ENCODE measurements at regions not wholly inside any gene's neighbourhood (a gene's known extent, or its start where the extent isn't known, plus 50 kb on each side); places are given as distances from the start of the nearest gene placed in this dataset.

- H2AFZ ChIP-seq (ENCODE audit: low read depth, low read length) = peak overlapping the region; percentile 93
- TF ChIP-seq CTCF (IDR thresholded peaks at IDR 0.05; ENCODE audit: low read depth, low read length) = peak; percentile 77
- TF ChIP-seq EZH2phosphoT487 (IDR thresholded peaks at IDR 0.05; ENCODE audit: low read depth) = no peak
- peak overlapping the region; percentile 33; the same call in 1 of the 2 replicates for H3K9ac ChIP-seq (ENCODE audit: low read length)
Measured at GRCh38 chrX:151082077-151082948, 94.1 kb upstream of the GPR50 start.

GRCh38 chrX:151084454-151084853 is 91.9 kb upstream of the GPR50 start:
- Histone ChIP-seq H3K27ac (ENCODE audit: low read length) (no peak overlapping the region), H3K9me3 (ENCODE audit: insufficient read depth, low read length) (no peaks in the 10 kb centered on the region), H3K9ac (ENCODE audit: low read length) (no peak overlapping the region), H3K4me1 (ENCODE audit: low read length) (no peaks in the 10 kb centered on the region; the same call in 1 of the 2 replicates), H2AFZ (ENCODE audit: low read depth, low read length) (no peak overlapping the region), H3K36me3 (replicated peaks; ENCODE audit: low read depth, low read length) (no peaks in the 10 kb centered on the region), H3K79me2 (ENCODE audit: low read length) (no peaks in the 10 kb centered on the region), H3K4me3 (ENCODE audit: low read length) (no peak overlapping the region), H3K4me2 (ENCODE audit: low read length) (no peak overlapping the region), H3K27me3 (ENCODE audit: low read depth, low read length) (peaks cover 4% of the 10 kb centered on the region; the same call in 1 of the 2 replicates), H4K20me1 (ENCODE audit: insufficient read depth, low read length) (no peaks in the 10 kb centered on the region)
- TF ChIP-seq EZH2phosphoT487 (IDR thresholded peaks at IDR 0.05; ENCODE audit: low read depth) (no peak), CTCF (IDR thresholded peaks at IDR 0.05; ENCODE audit: low read depth, low read length) (no peak)

More at GRCh38 chrX:151082077-151082948, 94.1 kb upstream of the GPR50 start:
- peak overlapping the region; percentile 80 for H3K4me2 ChIP-seq (ENCODE audit: low read length)
- H3K79me2 ChIP-seq (ENCODE audit: low read length) = no peaks in the 10 kb centered on the region
- H4K20me1 ChIP-seq (ENCODE audit: insufficient read depth, low read length) = no peaks in the 10 kb centered on the region
- H3K27ac ChIP-seq (ENCODE audit: low read length) = no peak overlapping the region
- no peaks in the 10 kb centered on the region for H3K9me3 ChIP-seq (ENCODE audit: insufficient read depth, low read length)
- no peaks in the 10 kb centered on the region for H3K36me3 ChIP-seq (replicated peaks; ENCODE audit: low read depth, low read length)
- H3K4me3 ChIP-seq (ENCODE audit: low read length) = peak overlapping the region; percentile 65
- H3K27me3 ChIP-seq (ENCODE audit: low read depth, low read length) = no peaks in the 10 kb centered on the region
- H3K4me1 ChIP-seq (ENCODE audit: low read length) = no peaks in the 10 kb centered on the region; the same call in 1 of the 2 replicates

GRCh38 chrX:151085207-151085606 is 91.2 kb upstream of the GPR50 start:
- Histone ChIP-seq H3K4me3 (ENCODE audit: low read length) (no peak overlapping the region), H4K20me1 (ENCODE audit: insufficient read depth, low read length) (no peaks in the 10 kb centered on the region), H3K79me2 (ENCODE audit: low read length) (no peaks in the 10 kb centered on the region), H3K4me2 (ENCODE audit: low read length) (no peak overlapping the region), H2AFZ (ENCODE audit: low read depth, low read length) (no peak overlapping the region), H3K27ac (ENCODE audit: low read length) (no peak overlapping the region), H3K27me3 (ENCODE audit: low read depth, low read length) (peaks cover 4% of the 10 kb centered on the region; the same call in 1 of the 2 replicates), H3K9me3 (ENCODE audit: insufficient read depth, low read length) (no peaks in the 10 kb centered on the region), H3K4me1 (ENCODE audit: low read length) (no peaks in the 10 kb centered on the region; the same call in 1 of the 2 replicates), H3K9ac (ENCODE audit: low read length) (no peak overlapping the region), H3K36me3 (replicated peaks; ENCODE audit: low read depth, low read length) (no peaks in the 10 kb centered on the region)
- TF ChIP-seq CTCF (IDR thresholded peaks at IDR 0.05; ENCODE audit: low read depth, low read length) (no peak), EZH2phosphoT487 (IDR thresholded peaks at IDR 0.05; ENCODE audit: low read depth) (no peak)

- Histone ChIP-seq H3K4me1 (ENCODE audit: low read length) (no peaks in the 10 kb centered on the region), H4K20me1 (ENCODE audit: insufficient read depth, low read length) (no peaks in the 10 kb centered on the region), H3K4me3 (ENCODE audit: low read length) (no peak overlapping the region), H3K4me2 (ENCODE audit: low read length) (no peak overlapping the region), H3K9me3 (ENCODE audit: insufficient read depth, low read length) (no peaks in the 10 kb centered on the region), H3K27ac (ENCODE audit: low read length) (no peak overlapping the region), H3K27me3 (ENCODE audit: low read depth, low read length) (peaks cover 4% of the 10 kb centered on the region; the same call in 1 of the 2 replicates), H3K79me2 (ENCODE audit: low read length) (no peaks in the 10 kb centered on the region), H2AFZ (ENCODE audit: low read depth, low read length) (no peak overlapping the region), H3K9ac (ENCODE audit: low read length) (no peak overlapping the region), H3K36me3 (replicated peaks; ENCODE audit: low read depth, low read length) (no peaks in the 10 kb centered on the region)
- no peak for TF ChIP-seq CTCF (IDR thresholded peaks at IDR 0.05; ENCODE audit: low read depth, low read length)
Measured at GRCh38 chrX:151088221-151088620, 88.2 kb upstream of the GPR50 start.
